PC-3 (cell line): ENCODE measurements at regions not wholly inside any gene's neighbourhood (a gene's known extent, or its start where the extent isn't known, plus 50 kb on each side); places are given as distances from the start of the nearest gene placed in this dataset.

Experiments used
- ATAC-seq: fragments of 200-7000 bp; cut with Tn5 transposase; 2 replicates; pipeline ENCODE4 v1.9.1; 2020; ENCODE audit warnings: mild to moderate bottlenecking, moderate library complexity
- BruUV-seq: library from RNA; stranded (reverse); fragments of 400-500 nt; replicated peaks from 2 replicates; lab custom pipeline; 2021; lab: Mats Ljungman, UMichigan
- CTCF ChIA-PET: fragments of 300-600 bp; sonication (Branson Sonifier 250); formaldehyde crosslinking; loops from one replicate; lab custom pipeline; 2022; ENCODE audit warnings: antibody characterized with exemption; lab: Charles Lee
- POLR2A ChIA-PET: fragments of 300-600 bp; sonication (Branson Sonifier 250); formaldehyde crosslinking; loops from one replicate; lab custom pipeline; 2022; ENCODE audit warnings: antibody characterized with exemption; ENCODE audit not compliant: unreplicated experiment; lab: Charles Lee
- DNase-seq: peaks from one replicate; pipeline ENCODE4 v3.0.0-alpha.2; 2015
- H2AFZ ChIP-seq: fragments of 300-600 bp; sonication (generic); 2 replicates; pipeline ENCODE4 v1.6.0; 2016; ENCODE audit warnings: antibody characterized with exemption, low read length
- H3F3A ChIP-seq: fragments of 300-600 bp; sonication (generic); one replicate; pipeline ENCODE4 v1.6.0; 2017; ENCODE audit warnings: antibody characterized with exemption, low read length, control low read depth, mild to moderate bottlenecking; ENCODE audit not compliant: unreplicated experiment
- H3K27ac ChIP-seq: fragments of 300-600 bp; sonication (generic); 2 replicates; pipeline ENCODE4 v1.5.1; 2016; ENCODE audit warnings: mild to moderate bottlenecking, low read length
- H3K27me3 ChIP-seq: fragments of 300-600 bp; sonication (generic); 2 replicates; pipeline ENCODE4 v1.6.1; 2016; ENCODE audit warnings: low read length, mixed read lengths
- H3K36me3 ChIP-seq: fragments of 300-600 bp; sonication (generic); 2 replicates; pipeline ENCODE4 v1.6.1; 2016; ENCODE audit warnings: low read depth, mixed run types, low read length, mixed read lengths
- H3K4me1 ChIP-seq: fragments of 300-600 bp; sonication (generic); 2 replicates; pipeline ENCODE4 v1.5.1; 2016; ENCODE audit warnings: low read length; ENCODE audit not compliant: insufficient read depth
- H3K4me2 ChIP-seq: fragments of 300-600 bp; sonication (generic); 2 replicates; pipeline ENCODE4 v1.6.0; 2016; ENCODE audit warnings: low read length
- H3K4me3 ChIP-seq: fragments of 300-600 bp; sonication (generic); 2 replicates; pipeline ENCODE4 v1.5.1; 2016; ENCODE audit warnings: mild to moderate bottlenecking, low read length, mixed read lengths
- H3K79me2 ChIP-seq: fragments of 300-600 bp; sonication (generic); 2 replicates; pipeline ENCODE4 v1.6.1; 2017; ENCODE audit warnings: low read length, mixed read lengths
- H3K9ac ChIP-seq: fragments of 300-600 bp; sonication (generic); 2 replicates; pipeline ENCODE4 v1.6.0; 2016; ENCODE audit warnings: mild to moderate bottlenecking, low read length
- H3K9me2 ChIP-seq: fragments of 300-600 bp; sonication (generic); replicated peaks from 2 replicates; pipeline ENCODE4 v1.6.1; 2016; ENCODE audit warnings: mixed run types, low read length, mixed read lengths
- H3K9me3 ChIP-seq: fragments of 300-600 bp; sonication (generic); 2 replicates; pipeline ENCODE4 v1.6.1; 2016; ENCODE audit warnings: low read length, mixed read lengths
- H4K20me1 ChIP-seq: fragments of 300-600 bp; sonication (generic); 2 replicates; pipeline ENCODE4 v1.6.1; 2016; ENCODE audit warnings: low read length, mixed read lengths
- CTCF ChIP-seq: fragments of 300-600 bp; sonication (generic); conservative IDR thresholded peaks from 2 replicates; pipeline ENCODE4 v1.5.1; 2017; ENCODE audit warnings: antibody characterized with exemption, low read depth, mild to moderate bottlenecking, low read length
- EZH2 ChIP-seq: fragments of 300-600 bp; sonication (generic); IDR thresholded peaks from one replicate; pipeline ENCODE4 v1.6.1; 2017; ENCODE audit warnings: antibody characterized with exemption, mild to moderate bottlenecking, low read length; ENCODE audit not compliant: unreplicated experiment
- EZH2phosphoT487 ChIP-seq: fragments of 300-600 bp; sonication (generic); IDR thresholded peaks from 2 replicates; pipeline ENCODE4 v1.6.1; 2018; ENCODE audit warnings: mild to moderate bottlenecking, antibody characterized with exemption, low read length, borderline replicate concordance
- intact Hi-C: fragments of 100-400 bp; cut with micrococcal nuclease; formaldehyde crosslinking; loops from 2 replicates; pipeline ENCODE4 v1.9.0; 2023

- DNase-seq: no peak
- Histone ChIP-seq H3K4me1 (peaks cover 8% of the 10 kb centered on the region; the same call in 1 of the 2 replicates), H3K4me3 (no peak overlapping the region), H3K4me2 (no peak overlapping the region), H3K9ac (no peak overlapping the region), H2AFZ (no peak overlapping the region), H3K9me2 (no peaks in the 10 kb centered on the region), H3K36me3 (no peaks in the 10 kb centered on the region), H4K20me1 (no peaks in the 10 kb centered on the region), H3K9me3 (no peaks in the 10 kb centered on the region), H3K27ac (no peak overlapping the region), H3K27me3 (peaks cover 50% of the 10 kb centered on the region), H3F3A (no peaks in the 10 kb centered on the region), H3K79me2 (no peaks in the 10 kb centered on the region)
- CTCF ChIA-PET: no interaction called here
- no peak for TF ChIP-seq CTCF
- no peak for TF ChIP-seq EZH2phosphoT487
- TF ChIP-seq EZH2: no peak
- intact Hi-C loops: no loop called here
- POLR2A ChIA-PET: no interaction called here
- ATAC-seq: no peak
- no TSS peak for BruUV-seq
Observed at GRCh38 chr3:40615918-40616819, 91.4 kb downstream of the ZNF621 start.

- H4K20me1 ChIP-seq: no peaks in the 10 kb centered on the region
- no peaks in the 10 kb centered on the region for H3K79me2 ChIP-seq
- intact Hi-C loops: no loop called here
- no peak overlapping the region for H2AFZ ChIP-seq
- TF ChIP-seq EZH2 (no peak), EZH2phosphoT487 (no peak), CTCF (no peak)
- no peak overlapping the region for H3K4me3 ChIP-seq
- POLR2A ChIA-PET: no interaction called here
- H3F3A ChIP-seq: no peaks in the 10 kb centered on the region
- H3K27me3 ChIP-seq: peaks cover 41% of the 10 kb centered on the region
- H3K9ac ChIP-seq: no peak overlapping the region
- no peaks in the 10 kb centered on the region for H3K36me3 ChIP-seq
- H3K4me2 ChIP-seq: no peak overlapping the region
- DNase-seq (no peak), ATAC-seq (no peak)
- no peak overlapping the region for H3K27ac ChIP-seq
- CTCF ChIA-PET: no interaction called here
- no TSS peak for BruUV-seq
- no peaks in the 10 kb centered on the region for H3K9me3 ChIP-seq
- no peaks in the 10 kb centered on the region for H3K9me2 ChIP-seq
- peaks cover 8% of the 10 kb centered on the region; the same call in 1 of the 2 replicates for H3K4me1 ChIP-seq
Observed at GRCh38 chr3:40617084-40617483, 92.3 kb downstream of the ZNF621 start.

GRCh38 chr3:40618158-40618557 is 93.4 kb downstream of the ZNF621 start:
- no peak overlapping the region for H3K9ac ChIP-seq
- H3K4me2 ChIP-seq: no peak overlapping the region
- no peaks in the 10 kb centered on the region for H3K36me3 ChIP-seq
- no peak overlapping the region for H3K4me3 ChIP-seq
- no peak overlapping the region for H3K27ac ChIP-seq
- H3F3A ChIP-seq: no peaks in the 10 kb centered on the region
- intact Hi-C loops: no loop called here
- DNase-seq (no peak), ATAC-seq (no peak)
- BruUV-seq: no TSS peak
- H2AFZ ChIP-seq: no peak overlapping the region
- ChIA-PET POLR2A (no interaction called here), CTCF (no interaction called here)
- peaks cover 31% of the 10 kb centered on the region for H3K27me3 ChIP-seq
- TF ChIP-seq CTCF: no peak
- TF ChIP-seq EZH2phosphoT487: no peak
- no peak for TF ChIP-seq EZH2
- H3K79me2 ChIP-seq: no peaks in the 10 kb centered on the region
- peaks cover 8% of the 10 kb centered on the region; the same call in 1 of the 2 replicates for H3K4me1 ChIP-seq
- no peaks in the 10 kb centered on the region for H3K9me3 ChIP-seq
- no peaks in the 10 kb centered on the region for H3K9me2 ChIP-seq
- no peaks in the 10 kb centered on the region for H4K20me1 ChIP-seq
